CD14-positive monocyte (primary cell): ENCODE measurements at regions not wholly inside any gene's neighbourhood (a gene's known extent, or its start where the extent isn't known, plus 50 kb on each side); places are given as distances from the start of the nearest gene placed in this dataset.

Experiments used
- DNase-seq, 3 donors: peaks; one replicate each; pipeline ENCODE4 v3.0.0-alpha.2; 2011 to 2022
- H2AFZ ChIP-seq: 2 replicates; pipeline ENCODE4 v1.6.0; 2012; ENCODE audit warnings: mild to moderate bottlenecking, low read depth, low read length, inconsistent platforms; ENCODE audit not compliant: insufficient read depth, poor library complexity, severe bottlenecking
- H3K27ac ChIP-seq, 2 donors: 1 replicate in 1 of 2; 2 replicates in 1 of 2; pipeline ENCODE4 v1.5.1; 2012 to 2013; ENCODE audit warnings: low read length in 2 of 2, control low read depth in 1 of 2, inconsistent platforms in 1 of 2, low read depth in 1 of 2, mild to moderate bottlenecking in 1 of 2
- H3K27me3 ChIP-seq, 2 donors: one replicate each; pipeline versions ENCODE4 v1.6.0 to v1.6.1; 2011 to 2013; ENCODE audit warnings: low read length in 2 of 2; ENCODE audit not compliant: control insufficient read depth in 2 of 2, insufficient read depth in 2 of 2
- H3K36me3 ChIP-seq, 2 donors: replicated peaks in 1 of 2; 1 replicate in 1 of 2; 2 replicates in 1 of 2; pipeline versions ENCODE4 v1.5.1 to v1.6.1; 2012 to 2013; ENCODE audit warnings: low read length in 2 of 2, control low read depth in 1 of 2, inconsistent platforms in 1 of 2, mild to moderate bottlenecking in 1 of 2; ENCODE audit not compliant: insufficient read depth in 2 of 2, control insufficient read depth in 1 of 2
- H3K4me1 ChIP-seq, 2 donors: 1 replicate in 1 of 2; 2 replicates in 1 of 2; pipeline versions ENCODE4 v1.5.1 to v1.6.1; 2012 to 2013; ENCODE audit warnings: low read length in 2 of 2, control low read depth in 1 of 2, inconsistent platforms in 1 of 2, mild to moderate bottlenecking in 1 of 2, moderate library complexity in 1 of 2; ENCODE audit not compliant: insufficient read depth in 2 of 2, control insufficient read depth in 1 of 2
- H3K4me2 ChIP-seq: replicated peaks from 2 replicates; pipeline ENCODE3; 2012; ENCODE audit warnings: low read length, moderate library complexity, mild to moderate bottlenecking; ENCODE audit not compliant: poor library complexity, severe bottlenecking; ENCODE audit errors: extremely low read depth
- H3K4me3 ChIP-seq, 3 experiments: fragments of 200-600 bp in 1 of 3; sonication (generic) in 1 of 3; replicated peaks in 1 of 3; 1 replicate in 2 of 3; 2 replicates in 1 of 3; pipeline ENCODE4 v1.5.1; 2011 to 2013; ENCODE audit warnings: low read length in 3 of 3, mild to moderate bottlenecking in 3 of 3, control low read depth in 2 of 3, low read depth in 2 of 3, inconsistent platforms in 1 of 3, moderate library complexity in 1 of 3
- H3K79me2 ChIP-seq: 2 replicates; pipeline ENCODE4 v1.6.0; 2012; ENCODE audit warnings: mild to moderate bottlenecking, control low read depth, inconsistent platforms, low read length, moderate library complexity; ENCODE audit not compliant: insufficient read depth
- H3K9ac ChIP-seq: 2 replicates; pipeline ENCODE4 v1.6.0; 2017; ENCODE audit warnings: low read length, mild to moderate bottlenecking; ENCODE audit not compliant: insufficient read depth, poor library complexity, severe bottlenecking
- H3K9me3 ChIP-seq, 2 donors: replicated peaks in 1 of 2; 1 replicate in 1 of 2; 2 replicates in 1 of 2; pipeline versions ENCODE4 v1.5.1 to v1.6.1; 2012 to 2013; ENCODE audit warnings: low read length in 2 of 2, control low read depth in 1 of 2; ENCODE audit not compliant: control insufficient read depth in 1 of 2, insufficient read depth in 1 of 2
- H4K20me1 ChIP-seq: 2 replicates; pipeline ENCODE4 v1.6.0; 2012; ENCODE audit warnings: mild to moderate bottlenecking, low read length, control low read depth, moderate library complexity; ENCODE audit not compliant: insufficient read depth
- H3K27ac Mint-ChIP-seq, 7 donors: one replicate each; pipeline ENCODE4 v1.8.0; 2020; ENCODE audit warnings: mild to moderate bottlenecking in 7 of 7, mixed read lengths in 7 of 7, moderate library complexity in 6 of 7, inconsistent platforms in 2 of 7
- H3K27me3 Mint-ChIP-seq, 3 donors: one replicate each; pipeline ENCODE4 v1.8.0; 2021 to 2022; ENCODE audit warnings: low read depth in 3 of 3, mild to moderate bottlenecking in 3 of 3, mixed read lengths in 3 of 3, moderate library complexity in 3 of 3, inconsistent platforms in 1 of 3
- H3K36me3 Mint-ChIP-seq, 2 donors: one replicate each; pipeline ENCODE4 v1.8.0; 2020; ENCODE audit warnings: mixed read lengths in 2 of 2, inconsistent platforms in 1 of 2, mild to moderate bottlenecking in 1 of 2
- H3K4me1 Mint-ChIP-seq: one replicate; pipeline ENCODE4 v1.8.0; 2020; ENCODE audit warnings: mild to moderate bottlenecking, mixed read lengths
- H3K4me3 Mint-ChIP-seq, 2 donors: one replicate each; pipeline ENCODE4 v1.8.0; 2020; ENCODE audit warnings: mild to moderate bottlenecking in 2 of 2, mixed read lengths in 2 of 2, moderate library complexity in 1 of 2
- H3K9me3 Mint-ChIP-seq, 7 donors: one replicate each; pipeline ENCODE4 v1.8.0; 2020 to 2022; ENCODE audit warnings: mixed read lengths in 7 of 7, mild to moderate bottlenecking in 6 of 7, moderate library complexity in 6 of 7, inconsistent platforms in 2 of 7
- WGBS: methylation state at CpG from one replicate; pipeline ENCODE4 v1.1.5; 2013; ENCODE audit warnings: missing lambda C conversion rate; ENCODE audit not compliant: insufficient coverage; 5-methylcytosine and 5-hydroxymethylcytosine counted together
- intact Hi-C, 2 donors: fragments of 100-400 bp; cut with micrococcal nuclease; formaldehyde crosslinking; loops; one replicate each; pipeline versions ENCODE4 v1.15.0 to v1.15.1; 2023
- TF ChIP-seq, protein P1 (sequence below): fragments of 200-600 bp; IDR thresholded peaks from one replicate; pipeline ENCODE4 v1.8.0; 2022; ENCODE audit warnings: antibody characterized with exemption, mild to moderate bottlenecking

DNA sequence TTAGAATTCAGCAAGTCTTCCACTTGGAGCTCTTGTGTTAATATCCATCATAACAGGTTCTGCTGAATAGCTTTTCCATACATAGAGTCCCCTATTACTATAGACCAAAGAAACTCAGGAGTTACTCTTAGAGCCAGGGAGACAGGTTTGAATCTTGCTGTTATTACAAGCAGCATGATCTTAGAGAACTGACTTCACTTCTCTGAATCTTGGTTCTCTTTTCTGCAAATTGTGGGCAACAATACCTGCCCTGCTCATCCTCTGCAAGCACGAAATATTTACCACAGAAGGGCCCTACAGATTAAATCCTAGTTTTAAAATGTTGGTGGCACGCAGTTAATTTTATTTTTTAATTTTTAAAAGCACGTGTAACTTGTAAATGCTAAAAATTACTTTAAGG lies 111.7 kb downstream of the TLR4 start:
- intact Hi-C loops, result no loop called here
- no peaks in the 10 kb centered on the region for H3K36me3 Mint-ChIP-seq
- TF ChIP-seq, protein P1, sequence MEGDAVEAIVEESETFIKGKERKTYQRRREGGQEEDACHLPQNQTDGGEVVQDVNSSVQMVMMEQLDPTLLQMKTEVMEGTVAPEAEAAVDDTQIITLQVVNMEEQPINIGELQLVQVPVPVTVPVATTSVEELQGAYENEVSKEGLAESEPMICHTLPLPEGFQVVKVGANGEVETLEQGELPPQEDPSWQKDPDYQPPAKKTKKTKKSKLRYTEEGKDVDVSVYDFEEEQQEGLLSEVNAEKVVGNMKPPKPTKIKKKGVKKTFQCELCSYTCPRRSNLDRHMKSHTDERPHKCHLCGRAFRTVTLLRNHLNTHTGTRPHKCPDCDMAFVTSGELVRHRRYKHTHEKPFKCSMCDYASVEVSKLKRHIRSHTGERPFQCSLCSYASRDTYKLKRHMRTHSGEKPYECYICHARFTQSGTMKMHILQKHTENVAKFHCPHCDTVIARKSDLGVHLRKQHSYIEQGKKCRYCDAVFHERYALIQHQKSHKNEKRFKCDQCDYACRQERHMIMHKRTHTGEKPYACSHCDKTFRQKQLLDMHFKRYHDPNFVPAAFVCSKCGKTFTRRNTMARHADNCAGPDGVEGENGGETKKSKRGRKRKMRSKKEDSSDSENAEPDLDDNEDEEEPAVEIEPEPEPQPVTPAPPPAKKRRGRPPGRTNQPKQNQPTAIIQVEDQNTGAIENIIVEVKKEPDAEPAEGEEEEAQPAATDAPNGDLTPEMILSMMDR, result no peak
- H3K27ac ChIP-seq, result no peak overlapping the region
- H3K9me3 ChIP-seq, result no peaks in the 10 kb centered on the region
- H3K4me3 ChIP-seq, result no peak overlapping the region
- peak overlapping the region in 1 of 7 donors; percentile 0 for H3K27ac Mint-ChIP-seq
- peaks cover 0 to 5% (median 0%) of the 10 kb centered on the region in 7 donors for H3K9me3 Mint-ChIP-seq
- H4K20me1 ChIP-seq, result no peaks in the 10 kb centered on the region
- WGBS, result no CpG with 5 or more reads among the region's 3 CpGs
- peaks cover 0 to 21% (median 2%) of the 10 kb centered on the region in 3 donors for H3K27me3 Mint-ChIP-seq
- H3K4me2 ChIP-seq, result no peak overlapping the region
- H3K27me3 ChIP-seq, result peaks cover 2 to 7% of the 10 kb centered on the region in 2 donors
- no peak overlapping the region for H3K4me3 Mint-ChIP-seq
- H2AFZ ChIP-seq, result no peak overlapping the region
- no peaks in the 10 kb centered on the region for H3K4me1 ChIP-seq
- H3K4me1 Mint-ChIP-seq, result no peaks in the 10 kb centered on the region
- DNase-seq, result no peak
- H3K79me2 ChIP-seq, result no peaks in the 10 kb centered on the region
- H3K9ac ChIP-seq, result no peak overlapping the region
- no peaks in the 10 kb centered on the region for H3K36me3 ChIP-seq

DNA sequence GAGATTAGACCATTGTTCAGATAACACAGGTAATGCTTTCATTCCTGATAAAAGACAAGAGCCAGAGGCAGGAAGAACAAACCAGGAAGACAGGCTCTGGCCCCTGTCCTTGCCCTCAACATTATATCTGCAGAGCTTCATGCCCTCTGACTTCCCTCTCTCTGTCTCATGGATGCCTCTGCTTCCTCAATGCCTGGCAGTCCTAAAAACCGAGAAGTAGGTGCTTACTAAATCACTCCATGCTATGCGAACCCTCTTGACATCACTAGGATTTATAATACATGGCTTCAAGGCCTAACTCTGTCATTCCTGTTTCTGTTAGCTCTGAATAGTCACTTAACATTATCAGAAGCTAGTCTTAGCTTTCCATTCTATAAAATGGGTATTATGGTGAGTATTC lies 117.8 kb downstream of the TLR4 start:
- Histone ChIP-seq H3K27ac (no peak overlapping the region), H3K4me2 (no peak overlapping the region), H3K79me2 (no peaks in the 10 kb centered on the region), H4K20me1 (no peaks in the 10 kb centered on the region), H2AFZ (no peak overlapping the region), H3K4me1 (peaks cover 24 to 29% of the 10 kb centered on the region in 2 donors), H3K9me3 (no peaks in the 10 kb centered on the region), H3K9ac (no peak overlapping the region), H3K4me3 (no peak overlapping the region), H3K36me3 (no peaks in the 10 kb centered on the region), H3K27me3 (no peaks in the 10 kb centered on the region)
- no peak overlapping the region for H3K27ac Mint-ChIP-seq
- DNase-seq, result peak; percentile 20 to 44 (median 31)
- no peak overlapping the region for H3K4me3 Mint-ChIP-seq
- WGBS, result 37% methylated on average over 2 of the region's 2 CpGs
- H3K9me3 Mint-ChIP-seq, result peaks cover 0 to 5% (median 0%) of the 10 kb centered on the region in 7 donors
- intact Hi-C loops, result loop anchor here in 1 of 2 donors (10.0 kb wide), 1 partner anchor 97 kb away; no protein-coding TSS in a partner anchor
- TF ChIP-seq, protein P1, result no peak
- H3K36me3 Mint-ChIP-seq, result no peaks in the 10 kb centered on the region
- H3K4me1 Mint-ChIP-seq, result peaks cover 33% of the 10 kb centered on the region
- peaks cover 0 to 5% (median 2%) of the 10 kb centered on the region in 3 donors for H3K27me3 Mint-ChIP-seq
